OCI-LY1 (cell line): ENCODE measurements at regions not wholly inside any gene's neighbourhood (a gene's known extent, or its start where the extent isn't known, plus 50 kb on each side); places are given as distances from the start of the nearest gene placed in this dataset.

Experiments used
- H2AFZ ChIP-seq: fragments of 200-600 bp; sonication (generic), shearing (Covaris generic); 2 replicates; pipeline ENCODE4 v1.6.0; 2014; ENCODE audit warnings: antibody characterized with exemption, mild to moderate bottlenecking, low read length
- H3F3A ChIP-seq: fragments of 200-600 bp; sonication (generic), shearing (Covaris generic); 2 replicates; pipeline ENCODE4 v1.6.0; 2014; ENCODE audit warnings: mild to moderate bottlenecking, antibody characterized with exemption, low read length, moderate library complexity; ENCODE audit not compliant: insufficient read depth
- H3K27ac ChIP-seq: fragments of 200-600 bp; sonication (generic); 2 replicates; pipeline ENCODE4 v1.5.1; 2014; ENCODE audit warnings: low read length, mixed run types, mild to moderate bottlenecking, low read depth; ENCODE audit not compliant: poor library complexity, severe bottlenecking
- H3K27me3 ChIP-seq: fragments of 200-600 bp; sonication (generic); 2 replicates; pipeline ENCODE4 v1.6.0; 2014; ENCODE audit warnings: antibody characterized with exemption, mild to moderate bottlenecking, low read length, moderate library complexity; ENCODE audit not compliant: insufficient read depth
- H3K36me3 ChIP-seq: fragments of 200-600 bp; sonication (generic); 2 replicates; pipeline ENCODE4 v1.6.1; 2014; ENCODE audit warnings: mild to moderate bottlenecking, antibody characterized with exemption, low read length, moderate library complexity, mixed read lengths; ENCODE audit not compliant: insufficient read depth
- H3K4me1 ChIP-seq: fragments of 200-600 bp; sonication (generic); 2 replicates; pipeline ENCODE4 v1.5.1; 2014; ENCODE audit warnings: mild to moderate bottlenecking, low read length, moderate library complexity; ENCODE audit not compliant: insufficient read depth, severe bottlenecking
- H3K4me2 ChIP-seq: fragments of 200-600 bp; sonication (generic), shearing (Covaris generic); 2 replicates; pipeline ENCODE4 v1.6.1; 2014; ENCODE audit warnings: low read length
- H3K4me3 ChIP-seq: fragments of 200-600 bp; sonication (generic); 2 replicates; pipeline ENCODE4 v1.5.1; 2014; ENCODE audit warnings: low read length, low read depth, mild to moderate bottlenecking, mixed read lengths; ENCODE audit not compliant: poor library complexity, severe bottlenecking
- H3K79me2 ChIP-seq: fragments of 200-600 bp; shearing (Covaris generic); 2 replicates; pipeline ENCODE4 v1.6.1; 2016; ENCODE audit warnings: mixed run types, low read length, mixed read lengths; ENCODE audit not compliant: insufficient read depth
- H3K9ac ChIP-seq: fragments of 200-600 bp; sonication (generic), shearing (Covaris generic); 2 replicates; pipeline ENCODE4 v1.6.1; 2014; ENCODE audit warnings: mild to moderate bottlenecking, low read length, mixed read lengths
- H3K9me2 ChIP-seq: fragments of 200-600 bp; sonication (generic), shearing (Covaris generic); 2 replicates; pipeline ENCODE4 v1.6.1; 2014; ENCODE audit warnings: low read depth, mild to moderate bottlenecking, low read length, mixed read lengths
- H3K9me3 ChIP-seq: fragments of 200-600 bp; shearing (Covaris generic); 2 replicates; pipeline ENCODE4 v1.6.1; 2014; ENCODE audit warnings: low read length, mixed read lengths
- H4K20me1 ChIP-seq: fragments of 200-600 bp; sonication (generic), shearing (Covaris generic); 2 replicates; pipeline ENCODE4 v1.6.0; 2016; ENCODE audit warnings: mild to moderate bottlenecking, low read length; ENCODE audit not compliant: insufficient read depth
- EZH2 ChIP-seq: fragments of 200-600 bp; sonication (generic), shearing (Covaris generic); IDR thresholded peaks from 2 replicates; pipeline ENCODE4 v1.8.0; 2017; ENCODE audit warnings: borderline replicate concordance, mixed run types, mild to moderate bottlenecking, antibody characterized with exemption, low read length, moderate library complexity, mixed read lengths
- TF ChIP-seq, protein P1 (sequence below): fragments of 200-600 bp; sonication (generic), shearing (Covaris generic); IDR thresholded peaks from 2 replicates; pipeline ENCODE4 v1.5.1; 2017; ENCODE audit warnings: mild to moderate bottlenecking, antibody characterized with exemption, low read length, moderate library complexity, mixed read lengths

DNA sequence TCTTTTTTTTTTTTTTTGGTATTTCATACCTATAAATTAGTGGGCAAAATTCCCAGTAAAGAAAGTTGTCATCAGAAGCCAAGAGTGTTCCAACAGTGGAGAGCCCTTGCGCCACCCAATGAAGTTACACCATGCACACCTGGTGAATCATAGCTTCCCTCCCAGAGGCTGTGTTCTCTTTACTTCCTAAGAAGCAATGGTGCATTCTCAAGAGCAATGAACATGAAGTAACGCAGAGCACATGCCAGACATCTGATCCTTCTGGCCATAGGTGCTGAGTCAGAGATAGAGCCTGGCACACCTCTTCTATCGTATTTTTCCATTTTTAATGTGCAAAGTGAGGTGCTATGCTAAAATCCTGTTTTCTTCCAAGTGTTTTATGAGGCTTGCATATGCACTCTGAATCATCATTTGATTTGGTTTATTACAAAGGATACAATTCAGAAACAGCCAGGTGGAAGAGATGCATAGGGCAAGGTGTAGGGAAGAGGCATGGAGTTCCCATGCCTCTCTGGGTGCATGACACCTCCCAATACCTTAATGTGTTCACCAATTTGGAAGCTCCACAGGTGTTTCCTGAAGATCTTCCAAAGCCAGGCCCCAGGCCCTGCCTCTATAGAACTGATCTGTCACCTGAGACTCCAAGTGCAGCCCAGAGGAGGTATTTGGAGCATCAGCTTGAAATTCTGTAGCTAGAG, 408.0 kb downstream of the SIPA1L2 start:
- Histone ChIP-seq H3K79me2 (no peaks in the 10 kb centered on the region), H3K9me3 (no peaks in the 10 kb centered on the region), H3K27ac (no peak overlapping the region), H4K20me1 (no peaks in the 10 kb centered on the region), H3K4me3 (no peak overlapping the region), H3K4me1 (no peaks in the 10 kb centered on the region), H3K36me3 (no peaks in the 10 kb centered on the region), H3K9me2 (no peaks in the 10 kb centered on the region), H3F3A (no peaks in the 10 kb centered on the region), H2AFZ (no peak overlapping the region), H3K27me3 (no peaks in the 10 kb centered on the region), H3K9ac (no peak overlapping the region), H3K4me2 (no peak overlapping the region)
- TF ChIP-seq, protein P1, sequence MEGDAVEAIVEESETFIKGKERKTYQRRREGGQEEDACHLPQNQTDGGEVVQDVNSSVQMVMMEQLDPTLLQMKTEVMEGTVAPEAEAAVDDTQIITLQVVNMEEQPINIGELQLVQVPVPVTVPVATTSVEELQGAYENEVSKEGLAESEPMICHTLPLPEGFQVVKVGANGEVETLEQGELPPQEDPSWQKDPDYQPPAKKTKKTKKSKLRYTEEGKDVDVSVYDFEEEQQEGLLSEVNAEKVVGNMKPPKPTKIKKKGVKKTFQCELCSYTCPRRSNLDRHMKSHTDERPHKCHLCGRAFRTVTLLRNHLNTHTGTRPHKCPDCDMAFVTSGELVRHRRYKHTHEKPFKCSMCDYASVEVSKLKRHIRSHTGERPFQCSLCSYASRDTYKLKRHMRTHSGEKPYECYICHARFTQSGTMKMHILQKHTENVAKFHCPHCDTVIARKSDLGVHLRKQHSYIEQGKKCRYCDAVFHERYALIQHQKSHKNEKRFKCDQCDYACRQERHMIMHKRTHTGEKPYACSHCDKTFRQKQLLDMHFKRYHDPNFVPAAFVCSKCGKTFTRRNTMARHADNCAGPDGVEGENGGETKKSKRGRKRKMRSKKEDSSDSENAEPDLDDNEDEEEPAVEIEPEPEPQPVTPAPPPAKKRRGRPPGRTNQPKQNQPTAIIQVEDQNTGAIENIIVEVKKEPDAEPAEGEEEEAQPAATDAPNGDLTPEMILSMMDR = no peak
- no peak for TF ChIP-seq EZH2

DNA sequence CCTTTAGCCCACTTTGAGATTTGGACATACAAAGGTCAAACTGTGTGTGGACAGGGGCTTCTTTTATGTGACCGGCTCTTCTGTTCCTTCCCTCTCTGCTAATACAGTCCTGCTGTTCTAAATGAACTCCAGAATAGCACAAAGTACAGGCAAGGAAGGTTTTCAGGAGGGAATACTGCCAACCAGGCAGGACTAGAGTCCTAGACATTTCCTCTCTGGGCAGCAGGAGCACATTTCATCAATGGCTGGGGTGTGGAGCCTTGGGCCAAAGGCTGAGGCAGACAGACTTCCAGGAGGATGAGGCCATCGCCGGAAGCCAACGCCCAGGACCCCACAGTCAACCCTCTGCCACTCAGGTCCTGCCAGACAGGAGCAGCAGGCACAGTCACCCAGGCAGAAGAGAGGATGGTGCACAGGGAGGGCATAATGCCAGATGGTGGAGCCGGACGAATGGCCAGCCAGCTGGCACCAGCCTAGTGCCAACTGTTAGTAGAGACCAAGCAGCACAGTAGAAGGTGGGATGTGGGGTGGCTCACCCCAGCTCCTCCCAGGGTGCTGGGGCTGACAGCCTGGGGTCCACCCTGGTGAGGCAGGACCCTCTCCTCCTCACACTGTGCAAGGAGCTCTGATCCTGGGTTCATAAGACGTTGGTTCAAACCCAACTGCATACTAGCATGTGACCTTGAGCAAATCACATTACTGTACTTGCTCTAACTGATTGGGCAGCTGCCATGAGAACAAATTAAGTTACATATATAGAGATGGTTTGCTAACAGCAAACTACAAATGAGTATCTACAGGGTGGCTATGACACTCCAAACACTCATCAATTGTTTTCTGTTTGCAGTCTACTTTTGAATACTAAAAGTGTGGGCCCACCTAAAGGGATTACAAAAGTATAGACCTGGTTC, 410.7 kb downstream of the SIPA1L2 start:
- Histone ChIP-seq H3K79me2 (no peaks in the 10 kb centered on the region), H3K9ac (no peak overlapping the region), H3F3A (no peaks in the 10 kb centered on the region), H3K9me2 (no peaks in the 10 kb centered on the region), H3K4me2 (no peak overlapping the region), H3K4me3 (no peak overlapping the region), H4K20me1 (no peaks in the 10 kb centered on the region), H3K27ac (no peak overlapping the region), H3K27me3 (no peaks in the 10 kb centered on the region), H3K36me3 (no peaks in the 10 kb centered on the region), H3K4me1 (no peaks in the 10 kb centered on the region), H3K9me3 (no peaks in the 10 kb centered on the region), H2AFZ (no peak overlapping the region)
- TF ChIP-seq EZH2 = no peak
- TF ChIP-seq, protein P1 = no peak

DNA sequence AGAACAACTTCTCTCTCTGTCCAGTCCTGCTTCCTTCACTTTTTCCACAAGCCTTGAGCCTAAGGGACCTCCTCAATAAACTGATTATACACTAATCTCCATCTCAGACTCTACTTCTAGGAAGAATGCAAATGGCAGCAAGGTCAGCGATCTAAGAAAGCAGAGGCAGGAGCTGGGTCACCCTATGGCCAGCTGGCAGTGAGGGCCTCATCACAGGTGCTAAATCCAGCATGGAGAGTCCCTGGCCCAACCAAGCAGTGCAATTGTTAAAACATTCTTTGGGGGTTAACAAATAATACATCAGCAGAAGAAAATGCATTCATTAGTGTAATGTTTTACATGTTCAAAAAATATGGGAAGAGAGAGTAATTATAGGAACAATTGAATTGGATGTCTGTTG, 416.0 kb downstream of the SIPA1L2 start:
- no peaks in the 10 kb centered on the region for H3K4me1 ChIP-seq
- H3K27ac ChIP-seq = no peak overlapping the region
- H3K9ac ChIP-seq = no peak overlapping the region
- H3K9me2 ChIP-seq = no peaks in the 10 kb centered on the region
- H3K36me3 ChIP-seq = no peaks in the 10 kb centered on the region
- no peaks in the 10 kb centered on the region for H3K9me3 ChIP-seq
- H3K79me2 ChIP-seq = no peaks in the 10 kb centered on the region
- H3K27me3 ChIP-seq = no peaks in the 10 kb centered on the region
- no peak for TF ChIP-seq EZH2
- TF ChIP-seq, protein P1 = no peak
- H3K4me3 ChIP-seq = no peak overlapping the region
- no peaks in the 10 kb centered on the region for H4K20me1 ChIP-seq
- no peaks in the 10 kb centered on the region for H3F3A ChIP-seq
- H2AFZ ChIP-seq = no peak overlapping the region
- H3K4me2 ChIP-seq = no peak overlapping the region
